Astrocyte of the cerebellum (primary cell): ENCODE measurements at regions not wholly inside any gene's neighbourhood (a gene's known extent, or its start where the extent isn't known, plus 50 kb on each side); places are given as distances from the start of the nearest gene placed in this dataset.
"Not testable (repeated sequence)": the region's sequence is repeated elsewhere in the genome, so short reads cannot be mapped to it uniquely, and the experiment has no call there.

Experiments used
- DNase-seq: peaks from one replicate; pipeline ENCODE4 v3.0.0-alpha.2; 2011; ENCODE audit warnings: low read depth
- H3K4me3 ChIP-seq: 2 replicates; pipeline ENCODE4 v1.5.1; 2011; ENCODE audit warnings: mild to moderate bottlenecking, low read depth, low read length, moderate library complexity
- in situ Hi-C: cut with HindIII; loops from 2 replicates; pipeline ENCODE4 v1.10.0; 2017; ENCODE audit warnings: low sequenced_read_pairs
- TF ChIP-seq, protein P1 (sequence below): IDR thresholded peaks from 2 replicates; pipeline ENCODE4 v1.5.1; 2012; ENCODE audit warnings: low read length, low read depth, moderate library complexity, mild to moderate bottlenecking; ENCODE audit errors: missing control alignments

DNA sequence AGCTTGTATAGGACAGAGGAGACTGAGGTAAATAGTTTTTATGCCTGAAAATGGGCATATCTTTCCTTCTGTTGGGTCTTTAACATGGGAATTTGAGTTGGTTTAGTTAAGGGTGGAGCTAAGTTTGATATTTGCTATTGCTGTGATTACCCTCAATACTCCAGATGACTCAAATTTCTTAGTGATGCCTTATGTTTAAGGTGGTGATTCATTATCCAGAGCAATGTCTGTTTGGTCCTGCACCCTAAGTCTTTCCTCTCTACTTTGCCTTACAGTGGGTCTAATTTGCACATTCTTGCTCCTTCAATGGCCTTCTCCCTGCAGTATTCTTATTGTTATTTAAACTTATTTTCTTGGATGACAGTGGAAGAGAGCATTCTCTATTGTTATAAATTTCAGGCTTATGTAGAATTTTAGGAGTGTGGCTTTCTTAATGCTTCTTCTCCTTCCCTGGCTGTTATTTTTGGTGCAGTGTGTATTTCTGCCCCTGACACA lies 312.9 kb upstream of the RPS23 start:
- in situ Hi-C loops: no loop called here
- DNase-seq: no peak
- no peak overlapping the region for H3K4me3 ChIP-seq
- TF ChIP-seq, protein P1, sequence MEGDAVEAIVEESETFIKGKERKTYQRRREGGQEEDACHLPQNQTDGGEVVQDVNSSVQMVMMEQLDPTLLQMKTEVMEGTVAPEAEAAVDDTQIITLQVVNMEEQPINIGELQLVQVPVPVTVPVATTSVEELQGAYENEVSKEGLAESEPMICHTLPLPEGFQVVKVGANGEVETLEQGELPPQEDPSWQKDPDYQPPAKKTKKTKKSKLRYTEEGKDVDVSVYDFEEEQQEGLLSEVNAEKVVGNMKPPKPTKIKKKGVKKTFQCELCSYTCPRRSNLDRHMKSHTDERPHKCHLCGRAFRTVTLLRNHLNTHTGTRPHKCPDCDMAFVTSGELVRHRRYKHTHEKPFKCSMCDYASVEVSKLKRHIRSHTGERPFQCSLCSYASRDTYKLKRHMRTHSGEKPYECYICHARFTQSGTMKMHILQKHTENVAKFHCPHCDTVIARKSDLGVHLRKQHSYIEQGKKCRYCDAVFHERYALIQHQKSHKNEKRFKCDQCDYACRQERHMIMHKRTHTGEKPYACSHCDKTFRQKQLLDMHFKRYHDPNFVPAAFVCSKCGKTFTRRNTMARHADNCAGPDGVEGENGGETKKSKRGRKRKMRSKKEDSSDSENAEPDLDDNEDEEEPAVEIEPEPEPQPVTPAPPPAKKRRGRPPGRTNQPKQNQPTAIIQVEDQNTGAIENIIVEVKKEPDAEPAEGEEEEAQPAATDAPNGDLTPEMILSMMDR: no peak

DNA sequence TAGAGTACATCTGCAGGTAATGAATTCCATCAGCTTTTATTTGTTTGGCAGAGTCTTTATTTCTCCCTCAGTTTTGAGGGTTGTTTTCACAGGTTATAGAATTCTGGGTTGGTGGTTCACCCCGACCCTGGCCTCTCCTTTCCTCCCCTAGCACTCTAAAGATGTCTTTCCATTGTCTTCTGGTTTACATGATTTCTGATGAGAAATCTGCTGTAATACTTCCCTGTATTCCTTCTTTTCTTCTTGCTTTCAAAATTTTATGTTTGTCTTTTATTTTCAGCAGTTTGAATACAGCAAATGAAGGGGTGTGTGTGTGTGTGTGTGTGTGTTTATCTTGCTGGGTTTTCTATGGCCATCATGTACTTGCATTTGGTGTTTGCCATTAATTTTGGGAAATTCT lies 312.0 kb upstream of the RPS23 start:
- no peak for DNase-seq
- in situ Hi-C loops: no loop called here
- no peak overlapping the region for H3K4me3 ChIP-seq
- TF ChIP-seq, protein P1: no peak

DNA sequence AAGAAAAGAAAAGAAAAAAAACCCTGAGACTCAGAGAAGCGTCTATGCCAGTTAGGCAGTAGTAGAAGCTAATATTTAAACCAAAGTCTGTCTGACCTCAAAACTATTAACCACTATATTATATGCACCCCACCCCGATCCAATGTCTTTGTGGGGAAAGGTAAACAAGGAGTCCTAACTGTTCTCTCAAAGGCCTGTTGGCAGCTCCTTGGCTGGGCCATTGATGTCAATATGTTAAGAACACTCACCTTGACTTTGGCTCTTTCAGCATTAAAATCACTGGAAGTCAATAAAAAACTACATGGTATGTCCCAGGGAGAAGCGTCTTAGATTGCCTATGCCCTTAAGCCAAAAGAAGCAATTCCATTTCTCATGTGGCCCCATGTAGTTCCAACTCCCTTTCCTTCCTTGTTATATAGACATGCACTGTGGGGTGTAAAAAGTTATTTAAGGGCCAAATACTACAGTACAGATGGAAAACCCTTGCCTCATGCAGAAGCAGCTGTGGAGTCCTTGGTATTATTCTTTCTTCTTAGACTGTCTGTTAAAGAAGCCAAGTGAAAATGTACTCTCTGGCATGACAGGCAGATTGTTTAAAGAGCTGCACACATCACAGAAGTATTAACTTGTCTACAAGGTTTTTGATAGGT lies 308.6 kb upstream of the RPS23 start:
- in situ Hi-C loops: no loop called here
- TF ChIP-seq, protein P1: no peak
- no peak overlapping the region for H3K4me3 ChIP-seq
- DNase-seq: no peak

DNA sequence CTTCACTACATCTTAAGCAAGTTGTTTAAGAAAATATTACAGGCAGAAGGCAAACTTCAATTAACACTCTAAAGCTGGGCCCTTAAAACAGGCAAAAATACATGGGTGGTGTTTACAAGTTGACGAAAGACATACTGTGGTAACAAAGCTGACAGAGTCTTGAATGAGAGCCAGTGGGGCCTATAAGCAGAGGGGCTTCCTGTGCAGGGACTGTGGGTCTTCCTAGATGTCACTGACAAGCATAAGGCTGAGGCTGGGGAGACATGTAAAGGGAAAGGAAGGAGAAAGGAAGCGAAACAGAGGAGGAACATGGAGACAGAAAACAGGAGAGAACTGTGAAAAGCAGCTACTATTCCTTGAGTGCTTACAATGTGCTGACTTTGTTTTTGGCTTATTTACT lies 308.0 kb upstream of the RPS23 start:
- H3K4me3 ChIP-seq: no peak overlapping the region
- DNase-seq: no peak
- in situ Hi-C loops: no loop called here
- TF ChIP-seq, protein P1: no peak

DNA sequence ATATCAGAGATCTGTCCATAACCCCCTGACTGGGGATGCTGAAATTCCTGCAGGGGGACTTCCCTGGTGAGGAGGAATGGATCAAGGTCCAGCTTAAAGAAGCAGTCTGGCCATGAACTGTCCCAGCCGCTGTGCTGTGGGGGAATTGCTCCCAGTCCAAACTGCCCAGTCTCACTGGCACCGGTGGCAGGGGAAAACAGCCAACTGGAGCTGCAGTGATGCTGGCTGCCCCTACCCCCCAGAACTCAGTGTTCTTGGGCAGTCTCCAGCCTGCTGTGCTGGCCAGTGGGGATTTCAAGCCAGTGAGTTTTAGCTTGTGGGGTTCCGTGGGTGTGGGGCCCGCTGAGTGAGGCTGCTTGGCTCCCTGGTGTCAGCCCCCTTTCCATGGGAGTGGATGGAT lies 306.5 kb upstream of the RPS23 start:
- in situ Hi-C loops: no loop called here
- TF ChIP-seq, protein P1: no peak
- no peak overlapping the region for H3K4me3 ChIP-seq
- no peak for DNase-seq

DNA sequence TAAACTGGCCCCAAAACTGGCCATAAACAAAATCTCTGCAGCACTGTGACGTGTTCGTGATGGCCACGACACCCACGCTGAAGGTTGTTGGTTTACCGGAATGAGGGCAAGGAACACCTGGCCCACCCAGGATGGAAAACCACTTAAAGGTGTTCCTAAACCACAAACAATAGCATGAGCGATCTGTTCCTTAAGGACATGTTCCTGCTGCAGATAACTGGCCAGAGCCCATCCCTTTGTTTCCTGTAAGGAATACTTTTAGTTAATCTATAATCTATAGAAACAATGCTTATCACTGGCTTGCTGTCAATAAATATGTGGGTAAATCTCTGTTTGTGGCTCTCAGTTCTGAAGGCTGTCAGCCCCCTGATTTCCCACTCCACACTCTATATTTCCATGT lies 305.2 kb upstream of the RPS23 start:
- in situ Hi-C loops, DNase-seq: not testable (repeated sequence)

DNA sequence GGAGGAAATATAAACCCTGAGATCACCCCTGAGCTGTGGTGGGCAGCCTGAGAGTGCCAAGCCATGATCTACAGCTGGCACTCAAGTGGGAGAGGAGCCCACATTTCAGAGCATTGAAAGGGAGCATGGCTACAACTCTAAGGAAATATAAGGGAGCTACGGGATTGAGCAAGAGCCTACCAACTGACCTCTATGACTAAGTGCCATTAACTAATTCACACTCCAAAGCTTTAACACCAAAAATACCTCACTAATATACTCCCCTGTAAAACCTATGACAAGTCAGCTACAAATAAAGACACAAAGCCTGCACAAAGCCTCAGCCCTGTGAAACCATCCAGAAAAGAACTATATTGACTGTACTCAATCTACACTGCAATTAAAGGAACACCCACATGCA lies 286.8 kb upstream of the RPS23 start:
- TF ChIP-seq, protein P1: no peak
- H3K4me3 ChIP-seq: no peak overlapping the region
- no peak for DNase-seq
- in situ Hi-C loops: no loop called here

More for the DNA sequence above, 305.2 kb upstream of the RPS23 start:
- not testable (repeated sequence) for H3K4me3 ChIP-seq
